H1 (cell line): ENCODE measurements at regions not wholly inside any gene's neighbourhood (a gene's known extent, or its start where the extent isn't known, plus 50 kb on each side); places are given as distances from the start of the nearest gene placed in this dataset.

ENCODE experiments used
- CHD2 ChIP-seq: IDR thresholded peaks from 2 replicates; pipeline ENCODE4 v1.6.1; 2012; ENCODE audit warnings: low read length, improper control_type of control experiment
- EGR1 ChIP-seq: IDR thresholded peaks from 2 replicates; pipeline ENCODE4 v1.6.1; 2011; ENCODE audit warnings: low read depth, low read length, borderline replicate concordance
- EZH2 ChIP-seq: fragments of 200-600 bp; sonication (generic); IDR thresholded peaks from 2 replicates; pipeline ENCODE4 v1.7.1; 2012; ENCODE audit warnings: low read depth, mild to moderate bottlenecking, moderate library complexity, low read length, inconsistent platforms; ENCODE audit not compliant: severe bottlenecking
- HDAC6 ChIP-seq: IDR thresholded peaks from one replicate; pipeline ENCODE4 v1.7.1; 2012; ENCODE audit warnings: low read depth, mild to moderate bottlenecking, inconsistent platforms, low read length, moderate library complexity
- JUND ChIP-seq: IDR thresholded peaks from 2 replicates; pipeline ENCODE4 v1.6.1; 2011; ENCODE audit warnings: mild to moderate bottlenecking, improper control_type of control experiment, low read length
- POLR2AphosphoS5 ChIP-seq: IDR thresholded peaks from 2 replicates; pipeline ENCODE4 v1.6.1; 2011; ENCODE audit warnings: low read depth, low read length

DNA sequence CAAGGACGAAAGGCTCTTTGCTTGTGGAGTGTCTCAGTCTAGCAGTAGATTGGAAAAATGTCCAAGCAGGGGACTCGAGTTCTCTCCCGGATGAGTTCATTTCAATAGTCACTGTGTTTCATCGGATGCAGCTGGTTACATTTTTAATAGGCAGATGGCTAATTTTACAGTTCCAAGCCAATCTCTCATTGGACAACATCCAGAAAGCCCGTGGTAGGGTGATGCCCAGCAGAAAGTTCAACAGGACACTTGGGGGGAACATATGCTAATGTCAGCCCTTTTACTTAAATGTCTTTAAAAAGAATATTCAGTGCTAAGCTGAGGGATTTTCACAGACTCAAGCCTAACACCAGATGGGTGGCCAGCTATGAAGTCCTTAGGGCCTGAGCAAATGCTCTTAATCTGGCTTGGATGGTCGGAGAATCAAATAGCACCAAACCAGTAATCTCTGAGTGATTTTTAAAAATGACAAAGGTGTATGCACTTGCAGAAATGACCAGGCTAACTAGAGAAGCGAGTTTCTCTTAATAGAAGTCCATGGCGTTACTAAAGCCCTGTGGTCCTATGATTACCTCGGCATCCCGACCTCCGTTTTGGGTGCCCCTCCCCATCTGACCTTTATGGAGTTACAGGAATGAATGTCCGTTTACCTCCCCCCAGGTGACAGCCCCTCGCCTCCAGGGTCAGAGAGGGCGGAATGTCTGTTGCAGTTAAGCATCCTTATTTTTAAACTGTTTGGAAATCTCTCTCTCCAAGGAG, 289.2 kb upstream of the SALL1 start:
- TF ChIP-seq EZH2 (no peak), HDAC6 (no peak), POLR2AphosphoS5 (no peak), CHD2 (no peak), JUND (no peak), EGR1 (no peak)
